ENCODE measurements at regions not wholly inside any gene's neighbourhood (a gene's known extent, or its start where the extent isn't known, plus 50 kb on each side); places are given as distances from the start of the nearest gene placed in this dataset.

GRCh38 chr2:64769392-64770044, 115.8 kb upstream of the SERTAD2 start:
- DNase-seq (ENCODE audit: low read depth): no peak

GRCh38 chr2:64770137-64770780, 116.5 kb upstream of the SERTAD2 start:
- no peak for DNase-seq (ENCODE audit: low read depth)

- no peak for DNase-seq (ENCODE audit: low read depth)
These were observed 117.1 kb upstream of the SERTAD2 start for GRCh38 chr2:64770781-64771334.

- no peak for DNase-seq (ENCODE audit: low read depth)
These were observed 118.0 kb upstream of the SERTAD2 start for GRCh38 chr2:64771737-64772136.

GRCh38 chr2:64773461-64774118, 119.9 kb upstream of the SERTAD2 start:
- DNase-seq (ENCODE audit: low read depth): no peak

- DNase-seq (ENCODE audit: low read depth): no peak
These were observed 124.1 kb upstream of the SERTAD2 start for GRCh38 chr2:64777841-64778240.

- no peak for DNase-seq (ENCODE audit: low read depth)
These were observed 125.5 kb upstream of the SERTAD2 start for GRCh38 chr2:64779117-64779690.

GRCh38 chr2:64780041-64780440, 126.3 kb upstream of the SERTAD2 start:
- no peak for DNase-seq (ENCODE audit: low read depth)

GRCh38 chr2:64781711-64782390, 128.1 kb upstream of the SERTAD2 start:
- no peak for DNase-seq (ENCODE audit: low read depth)

- no peak for DNase-seq (ENCODE audit: low read depth)
These were observed 130.7 kb upstream of the SERTAD2 start for GRCh38 chr2:64784168-64785061.

GRCh38 chr2:64785245-64785644, 131.5 kb upstream of the SERTAD2 start:
- DNase-seq (ENCODE audit: low read depth): no peak

GRCh38 chr2:64786343-64787018, 132.8 kb upstream of the SERTAD2 start:
- no peak for DNase-seq (ENCODE audit: low read depth)

- DNase-seq (ENCODE audit: low read depth): no peak
These were observed 133.3 kb upstream of the SERTAD2 start for GRCh38 chr2:64787019-64787365.

- no peak for DNase-seq (ENCODE audit: low read depth)
These were observed 134.0 kb upstream of the SERTAD2 start for GRCh38 chr2:64787698-64788097.

GRCh38 chr2:64789466-64790320, 136.0 kb upstream of the SERTAD2 start:
- no peak for DNase-seq (ENCODE audit: low read depth)

- DNase-seq (ENCODE audit: low read depth): no peak
These were observed 138.6 kb upstream of the SERTAD2 start for GRCh38 chr2:64792300-64792699.

GRCh38 chr2:64792995-64793639, 139.4 kb upstream of the SERTAD2 start:
- no peak for DNase-seq (ENCODE audit: low read depth)

GRCh38 chr2:64793701-64794100, 140.0 kb upstream of the SERTAD2 start:
- DNase-seq (ENCODE audit: low read depth): no peak

GRCh38 chr2:64794426-64794995, 140.8 kb upstream of the SERTAD2 start:
- no peak for DNase-seq (ENCODE audit: low read depth)
